GM23338 (cell line): ENCODE measurements at regions not wholly inside any gene's neighbourhood (a gene's known extent, or its start where the extent isn't known, plus 50 kb on each side); places are given as distances from the start of the nearest gene placed in this dataset.
A peak's percentile ranks its signal among the peaks of the same experiment; 100 is the strongest.

Source experiments
- ATAC-seq: fragments of 200-7000 bp; cut with Tn5 transposase; 3 replicates; pipeline ENCODE4 v1.9.1; 2020
- DNase-seq: peaks from one replicate; pipeline ENCODE4 v3.0.0-alpha.2; 2015; ENCODE audit warnings: low spot score
- H2AFZ ChIP-seq: fragments of 200-600 bp; sonication (generic); 2 replicates; pipeline ENCODE4 v1.8.0; 2016; ENCODE audit warnings: antibody characterized with exemption, mild to moderate bottlenecking, moderate library complexity
- H3F3A ChIP-seq: fragments of 200-600 bp; sonication (generic); replicated peaks from 2 replicates; pipeline ENCODE4 v1.8.0; 2017; ENCODE audit warnings: antibody characterized with exemption, mixed run types, low read depth
- H3K27ac ChIP-seq: fragments of 200-600 bp; sonication (generic); 2 replicates; pipeline ENCODE4 v1.6.1; 2016; ENCODE audit warnings: low read depth
- H3K27me3 ChIP-seq: fragments of 200-600 bp; sonication (generic); 2 replicates; pipeline ENCODE4 v1.8.0; 2016; ENCODE audit warnings: mild to moderate bottlenecking, mixed run types, moderate library complexity; ENCODE audit not compliant: insufficient read depth
- H3K36me3 ChIP-seq: fragments of 200-600 bp; sonication (generic); 2 replicates; pipeline ENCODE4 v1.8.0; 2016; ENCODE audit warnings: mild to moderate bottlenecking; ENCODE audit not compliant: insufficient read depth
- H3K4me1 ChIP-seq: fragments of 200-600 bp; sonication (generic); 2 replicates; pipeline ENCODE4 v1.8.0; 2016; ENCODE audit warnings: mild to moderate bottlenecking, moderate library complexity; ENCODE audit not compliant: insufficient read depth
- H3K4me2 ChIP-seq: fragments of 200-600 bp; sonication (generic); 2 replicates; pipeline ENCODE4 v1.7.1; 2017; ENCODE audit warnings: mixed run types
- H3K4me3 ChIP-seq: fragments of 200-600 bp; sonication (generic); 2 replicates; pipeline ENCODE4 v1.6.1; 2016; ENCODE audit warnings: mixed run types
- H3K79me2 ChIP-seq: fragments of 200-600 bp; sonication (generic); replicated peaks from 2 replicates; pipeline ENCODE4 v1.8.0; 2017; ENCODE audit warnings: mild to moderate bottlenecking; ENCODE audit not compliant: insufficient read depth
- H3K9me2 ChIP-seq: fragments of 200-600 bp; sonication (generic); 2 replicates; pipeline ENCODE4 v1.8.0; 2017; ENCODE audit not compliant: insufficient read depth
- H4K20me1 ChIP-seq: fragments of 200-600 bp; sonication (generic); replicated peaks from 2 replicates; pipeline ENCODE4 v1.8.0; 2017; ENCODE audit warnings: mild to moderate bottlenecking; ENCODE audit not compliant: insufficient read depth
- H3K27ac Mint-ChIP-seq: 2 replicates; pipeline ENCODE4 v1.8.0; 2020; ENCODE audit warnings: inconsistent platforms, mild to moderate bottlenecking, moderate library complexity, mixed read lengths
- H3K27me3 Mint-ChIP-seq: 3 replicates; pipeline ENCODE4 v1.8.0; 2022; ENCODE audit warnings: low read depth, mild to moderate bottlenecking, moderate library complexity, mixed read lengths, inconsistent platforms; ENCODE audit not compliant: insufficient read depth, poor library complexity
- H3K36me3 Mint-ChIP-seq: 3 replicates; pipeline ENCODE4 v1.8.0; 2021; ENCODE audit warnings: low read depth, mild to moderate bottlenecking, inconsistent platforms, moderate library complexity, mixed read lengths
- H3K4me1 Mint-ChIP-seq: 3 replicates; pipeline ENCODE4 v1.8.0; 2020; ENCODE audit warnings: mild to moderate bottlenecking, inconsistent platforms, mixed read lengths
- H3K4me3 Mint-ChIP-seq: 3 replicates; pipeline ENCODE4 v1.8.0; 2021; ENCODE audit warnings: moderate library complexity, mild to moderate bottlenecking, inconsistent platforms, mixed read lengths
- H3K9me3 Mint-ChIP-seq: 3 replicates; pipeline ENCODE4 v1.8.0; 2020; ENCODE audit warnings: moderate library complexity, mild to moderate bottlenecking, inconsistent platforms, mixed read lengths
- CREB1 ChIP-seq: fragments of 250-450 bp; sonication (Bioruptor Pico); IDR thresholded peaks from 2 replicates; pipeline ENCODE4 v1.5.0; 2020; ENCODE audit warnings: low read depth, mild to moderate bottlenecking, moderate library complexity
- EZH2phosphoT487 ChIP-seq: fragments of 200-600 bp; sonication (generic); IDR thresholded peaks from one replicate; pipeline ENCODE4 v1.8.1; 2018; ENCODE audit warnings: antibody characterized with exemption; ENCODE audit not compliant: unreplicated experiment
- JUNB ChIP-seq: IDR thresholded peaks from one replicate; pipeline ENCODE4 v1.6.1; 2016; ENCODE audit warnings: antibody characterized with exemption; ENCODE audit not compliant: unreplicated experiment
- POLR2AphosphoS5 ChIP-seq: IDR thresholded peaks from 2 replicates; pipeline ENCODE4 v1.6.1; 2016; ENCODE audit warnings: antibody characterized with exemption, low read depth
- STAT1 ChIP-seq: IDR thresholded peaks from one replicate; pipeline ENCODE4 v1.6.1; 2016; ENCODE audit warnings: antibody characterized with exemption; ENCODE audit not compliant: unreplicated experiment
- ZNF114 ChIP-seq: fragments of 250-450 bp; sonication (Bioruptor Pico); IDR thresholded peaks from 2 replicates; pipeline ENCODE4 v1.5.0; 2020; ENCODE audit warnings: mild to moderate bottlenecking, moderate library complexity
- TF ChIP-seq, protein P1 (sequence below): IDR thresholded peaks from one replicate; pipeline ENCODE4 v1.6.1; 2018; ENCODE audit warnings: antibody characterized with exemption; ENCODE audit not compliant: unreplicated experiment
- TF ChIP-seq, protein P2 (sequence below), 2 experiments: fragments of 200-600 bp in 1 of 2; sonication (generic) in 1 of 2; conservative IDR thresholded peaks; 2 replicates each; pipeline versions ENCODE4 v1.5.1 to v1.6.1; 2016 to 2017; ENCODE audit warnings: antibody characterized with exemption in 2 of 2, low read depth in 2 of 2, mild to moderate bottlenecking in 2 of 2, moderate library complexity in 1 of 2
- TF ChIP-seq, protein P3 (sequence below): IDR thresholded peaks from 2 replicates; pipeline ENCODE4 v1.6.1; 2016; ENCODE audit warnings: antibody characterized with exemption

DNA sequence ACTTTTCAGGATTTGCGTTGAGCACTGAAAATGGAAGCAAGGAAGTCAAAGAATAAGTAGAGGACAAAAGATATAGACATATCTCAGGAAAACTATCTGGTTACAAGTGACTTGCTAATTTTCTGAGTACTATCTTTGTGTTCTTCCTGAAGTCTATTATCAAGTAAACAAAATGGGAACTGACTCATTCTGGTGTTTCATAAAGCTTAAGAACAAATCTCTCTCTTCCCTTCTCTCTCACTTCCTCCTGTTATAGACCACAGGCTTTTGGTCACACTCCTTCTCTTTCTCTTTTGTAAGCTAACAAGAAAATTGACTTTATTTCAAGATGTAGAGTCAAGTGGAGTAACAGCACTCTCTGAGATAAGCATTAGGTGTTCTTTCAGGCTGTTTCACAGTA is 406.6 kb upstream of the SYT1 start (continued):
- TF ChIP-seq, protein P1, sequence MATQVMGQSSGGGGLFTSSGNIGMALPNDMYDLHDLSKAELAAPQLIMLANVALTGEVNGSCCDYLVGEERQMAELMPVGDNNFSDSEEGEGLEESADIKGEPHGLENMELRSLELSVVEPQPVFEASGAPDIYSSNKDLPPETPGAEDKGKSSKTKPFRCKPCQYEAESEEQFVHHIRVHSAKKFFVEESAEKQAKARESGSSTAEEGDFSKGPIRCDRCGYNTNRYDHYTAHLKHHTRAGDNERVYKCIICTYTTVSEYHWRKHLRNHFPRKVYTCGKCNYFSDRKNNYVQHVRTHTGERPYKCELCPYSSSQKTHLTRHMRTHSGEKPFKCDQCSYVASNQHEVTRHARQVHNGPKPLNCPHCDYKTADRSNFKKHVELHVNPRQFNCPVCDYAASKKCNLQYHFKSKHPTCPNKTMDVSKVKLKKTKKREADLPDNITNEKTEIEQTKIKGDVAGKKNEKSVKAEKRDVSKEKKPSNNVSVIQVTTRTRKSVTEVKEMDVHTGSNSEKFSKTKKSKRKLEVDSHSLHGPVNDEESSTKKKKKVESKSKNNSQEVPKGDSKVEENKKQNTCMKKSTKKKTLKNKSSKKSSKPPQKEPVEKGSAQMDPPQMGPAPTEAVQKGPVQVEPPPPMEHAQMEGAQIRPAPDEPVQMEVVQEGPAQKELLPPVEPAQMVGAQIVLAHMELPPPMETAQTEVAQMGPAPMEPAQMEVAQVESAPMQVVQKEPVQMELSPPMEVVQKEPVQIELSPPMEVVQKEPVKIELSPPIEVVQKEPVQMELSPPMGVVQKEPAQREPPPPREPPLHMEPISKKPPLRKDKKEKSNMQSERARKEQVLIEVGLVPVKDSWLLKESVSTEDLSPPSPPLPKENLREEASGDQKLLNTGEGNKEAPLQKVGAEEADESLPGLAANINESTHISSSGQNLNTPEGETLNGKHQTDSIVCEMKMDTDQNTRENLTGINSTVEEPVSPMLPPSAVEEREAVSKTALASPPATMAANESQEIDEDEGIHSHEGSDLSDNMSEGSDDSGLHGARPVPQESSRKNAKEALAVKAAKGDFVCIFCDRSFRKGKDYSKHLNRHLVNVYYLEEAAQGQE = no peak
- no peak for TF ChIP-seq POLR2AphosphoS5
- no peak for TF ChIP-seq JUNB
- TF ChIP-seq CREB1 = no peak

DNA sequence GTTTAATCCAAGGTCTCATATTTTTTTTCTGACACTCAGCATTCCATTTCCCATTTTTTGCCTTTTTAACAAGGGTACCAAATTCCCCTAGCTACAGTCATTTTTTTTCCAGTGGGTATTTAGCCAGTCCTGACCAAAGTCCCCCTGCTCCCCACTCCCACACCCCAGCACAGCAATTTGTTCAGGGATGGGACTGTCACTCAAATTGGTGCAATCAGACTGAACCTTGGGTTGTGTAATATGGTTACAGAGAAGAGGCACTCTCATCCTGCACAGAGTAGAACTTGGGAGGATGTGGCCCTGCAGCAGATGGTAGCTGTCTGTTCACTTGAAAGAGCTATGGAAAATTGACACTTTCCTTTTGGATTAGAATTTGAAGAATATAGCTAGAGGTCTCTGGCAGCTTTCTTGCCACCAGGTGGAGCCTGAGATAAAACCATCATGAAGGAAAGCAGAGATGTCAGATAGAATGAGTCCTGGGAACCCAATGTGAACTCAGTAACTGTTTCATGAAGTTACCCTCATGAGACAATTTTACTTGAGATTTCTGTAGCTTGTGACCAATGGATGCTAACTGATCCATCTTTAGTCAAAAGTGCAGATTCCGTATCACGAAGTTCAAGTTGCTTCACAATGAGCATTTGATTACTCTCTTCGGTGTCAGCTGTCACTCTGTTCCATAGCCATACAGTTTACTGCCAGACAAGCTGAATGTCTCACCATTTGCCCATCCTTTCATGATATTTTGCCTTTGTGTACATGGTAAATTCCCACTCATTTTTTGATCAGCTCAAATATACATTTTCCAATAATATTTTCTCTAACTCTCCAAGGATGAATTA is 394.0 kb upstream of the SYT1 start:
- peak; percentile 72 for DNase-seq
- H3K4me1 Mint-ChIP-seq = peaks cover 4% of the 10 kb centered on the region
- Histone ChIP-seq H4K20me1 (no peaks in the 10 kb centered on the region), H3K4me1 (no peaks in the 10 kb centered on the region; the same call in 1 of the 2 replicates), H3K9me2 (no peaks in the 10 kb centered on the region), H3K27me3 (no peaks in the 10 kb centered on the region), H3K27ac (no peak overlapping the region), H3K36me3 (no peaks in the 10 kb centered on the region), H3K4me3 (no peak overlapping the region), H3F3A (no peaks in the 10 kb centered on the region), H3K79me2 (no peaks in the 10 kb centered on the region), H2AFZ (no peak overlapping the region), H3K4me2 (no peak overlapping the region)
- TF ChIP-seq CREB1 (no peak), STAT1 (no peak)
- TF ChIP-seq, protein P2, sequence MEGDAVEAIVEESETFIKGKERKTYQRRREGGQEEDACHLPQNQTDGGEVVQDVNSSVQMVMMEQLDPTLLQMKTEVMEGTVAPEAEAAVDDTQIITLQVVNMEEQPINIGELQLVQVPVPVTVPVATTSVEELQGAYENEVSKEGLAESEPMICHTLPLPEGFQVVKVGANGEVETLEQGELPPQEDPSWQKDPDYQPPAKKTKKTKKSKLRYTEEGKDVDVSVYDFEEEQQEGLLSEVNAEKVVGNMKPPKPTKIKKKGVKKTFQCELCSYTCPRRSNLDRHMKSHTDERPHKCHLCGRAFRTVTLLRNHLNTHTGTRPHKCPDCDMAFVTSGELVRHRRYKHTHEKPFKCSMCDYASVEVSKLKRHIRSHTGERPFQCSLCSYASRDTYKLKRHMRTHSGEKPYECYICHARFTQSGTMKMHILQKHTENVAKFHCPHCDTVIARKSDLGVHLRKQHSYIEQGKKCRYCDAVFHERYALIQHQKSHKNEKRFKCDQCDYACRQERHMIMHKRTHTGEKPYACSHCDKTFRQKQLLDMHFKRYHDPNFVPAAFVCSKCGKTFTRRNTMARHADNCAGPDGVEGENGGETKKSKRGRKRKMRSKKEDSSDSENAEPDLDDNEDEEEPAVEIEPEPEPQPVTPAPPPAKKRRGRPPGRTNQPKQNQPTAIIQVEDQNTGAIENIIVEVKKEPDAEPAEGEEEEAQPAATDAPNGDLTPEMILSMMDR (conservative IDR thresholded peaks at IDR 0.05; ENCODE audit: low read depth in 2 of 2) = peak; percentile 71 to 81
- no peaks in the 10 kb centered on the region for H3K27me3 Mint-ChIP-seq
- H3K36me3 Mint-ChIP-seq = no peaks in the 10 kb centered on the region
- peak; percentile 89 for ATAC-seq
- H3K27ac Mint-ChIP-seq = no peak overlapping the region
- H3K4me3 Mint-ChIP-seq = no peak overlapping the region
- H3K9me3 Mint-ChIP-seq = no peaks in the 10 kb centered on the region

DNA sequence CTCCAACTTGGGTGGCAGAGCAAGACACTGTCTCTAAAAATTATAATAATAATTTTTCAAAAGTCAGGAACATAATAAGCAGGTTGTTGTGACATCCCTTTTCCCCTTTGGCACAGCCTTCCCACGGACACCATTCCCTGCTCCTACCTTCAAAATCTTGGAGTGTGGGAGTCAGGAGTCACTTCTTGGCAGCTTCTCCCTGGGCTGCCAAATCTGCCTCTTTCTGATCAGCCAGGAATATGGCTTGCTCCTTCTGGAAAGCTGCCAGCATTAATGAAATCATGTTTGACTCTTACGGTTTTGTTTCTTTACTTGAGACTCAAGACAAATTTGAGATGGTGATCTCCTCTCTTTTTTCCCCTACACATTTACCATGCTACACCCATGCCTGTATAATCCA is 391.4 kb upstream of the SYT1 start:
- Histone ChIP-seq H3K27ac (no peak overlapping the region), H4K20me1 (no peaks in the 10 kb centered on the region), H3K4me2 (no peak overlapping the region), H3K79me2 (no peaks in the 10 kb centered on the region), H3K27me3 (no peaks in the 10 kb centered on the region), H2AFZ (no peak overlapping the region), H3K4me3 (no peak overlapping the region), H3K36me3 (no peaks in the 10 kb centered on the region), H3K4me1 (no peaks in the 10 kb centered on the region), H3K9me2 (no peaks in the 10 kb centered on the region), H3F3A (no peaks in the 10 kb centered on the region)
- Mint-ChIP-seq H3K9me3 (peaks cover under 1% of the 10 kb centered on the region), H3K4me1 (no peaks in the 10 kb centered on the region; the same call in 2 of the 3 replicates), H3K27me3 (no peaks in the 10 kb centered on the region), H3K36me3 (no peaks in the 10 kb centered on the region), H3K4me3 (no peak overlapping the region), H3K27ac (no peak overlapping the region)
- DNase-seq = no peak
- no peak for ATAC-seq
- TF ChIP-seq, protein P1 = no peak
- TF ChIP-seq ZNF114 (no peak), POLR2AphosphoS5 (no peak), JUNB (no peak), EZH2phosphoT487 (no peak)
- TF ChIP-seq, protein P2 (conservative IDR thresholded peaks at IDR 0.05; ENCODE audit: low read depth in 2 of 2) = no peak
- TF ChIP-seq, protein P3, sequence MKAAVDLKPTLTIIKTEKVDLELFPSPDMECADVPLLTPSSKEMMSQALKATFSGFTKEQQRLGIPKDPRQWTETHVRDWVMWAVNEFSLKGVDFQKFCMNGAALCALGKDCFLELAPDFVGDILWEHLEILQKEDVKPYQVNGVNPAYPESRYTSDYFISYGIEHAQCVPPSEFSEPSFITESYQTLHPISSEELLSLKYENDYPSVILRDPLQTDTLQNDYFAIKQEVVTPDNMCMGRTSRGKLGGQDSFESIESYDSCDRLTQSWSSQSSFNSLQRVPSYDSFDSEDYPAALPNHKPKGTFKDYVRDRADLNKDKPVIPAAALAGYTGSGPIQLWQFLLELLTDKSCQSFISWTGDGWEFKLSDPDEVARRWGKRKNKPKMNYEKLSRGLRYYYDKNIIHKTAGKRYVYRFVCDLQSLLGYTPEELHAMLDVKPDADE = no peak
